GM19238 (cell line): ENCODE measurements at regions not wholly inside any gene's neighbourhood (a gene's known extent, or its start where the extent isn't known, plus 50 kb on each side); places are given as distances from the start of the nearest gene placed in this dataset.
"Not testable (repeated sequence)": the region's sequence is repeated elsewhere in the genome, so short reads cannot be mapped to it uniquely, and the experiment has no call there.

Experiments used
- DNase-seq: peaks from one replicate; pipeline ENCODE4 v3.0.0; 2011; ENCODE audit warnings: low spot score; ENCODE audit not compliant: insufficient read length

- no peak for DNase-seq
Observed at GRCh38 chr20:1845163-1845523, 50.1 kb upstream of the SIRPA start.

DNA sequence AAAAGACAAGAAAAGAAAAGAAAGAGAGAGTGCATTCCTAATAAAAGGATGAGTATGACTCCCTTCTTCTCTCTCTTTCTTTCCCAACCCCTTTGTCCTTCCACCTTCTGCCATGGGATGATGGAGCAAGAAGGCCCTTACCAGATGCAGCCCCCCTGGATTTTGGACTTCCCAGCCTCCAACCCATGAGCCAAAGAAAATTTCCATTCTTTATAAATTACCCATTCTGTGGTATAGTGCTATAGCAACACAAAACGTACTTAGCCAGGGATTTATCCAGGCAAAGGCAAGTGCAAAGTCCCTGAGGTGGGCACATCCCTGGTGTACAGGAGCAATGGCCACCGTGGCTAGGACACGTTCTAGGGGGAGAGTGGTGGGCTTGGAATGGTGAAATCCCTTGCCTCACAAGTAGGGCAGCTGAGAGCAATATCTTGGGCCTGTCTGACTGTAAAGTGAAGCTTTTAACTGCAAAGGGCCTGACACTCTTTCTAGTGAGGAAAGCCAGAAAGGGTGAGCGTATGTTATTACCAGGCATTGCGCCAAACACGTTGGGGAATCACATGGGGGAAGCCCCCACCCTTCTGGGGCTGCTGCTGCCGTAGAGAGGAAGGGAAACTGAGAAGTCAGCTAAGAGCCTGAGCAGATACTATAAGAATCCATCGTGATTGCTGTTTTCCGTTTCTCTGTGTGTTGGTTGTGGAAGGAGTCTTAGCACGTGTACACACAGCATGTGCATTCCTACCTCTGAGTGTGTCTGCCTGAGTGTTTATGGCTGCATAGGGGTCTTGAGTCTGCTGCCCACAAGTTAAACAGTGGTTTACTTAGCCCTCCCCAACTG is 50.7 kb upstream of the SIRPA start:
- peak; percentile 84 for DNase-seq

GRCh38 chr20:1842281-1842680 is 52.9 kb upstream of the SIRPA start:
- DNase-seq, result no peak

DNA sequence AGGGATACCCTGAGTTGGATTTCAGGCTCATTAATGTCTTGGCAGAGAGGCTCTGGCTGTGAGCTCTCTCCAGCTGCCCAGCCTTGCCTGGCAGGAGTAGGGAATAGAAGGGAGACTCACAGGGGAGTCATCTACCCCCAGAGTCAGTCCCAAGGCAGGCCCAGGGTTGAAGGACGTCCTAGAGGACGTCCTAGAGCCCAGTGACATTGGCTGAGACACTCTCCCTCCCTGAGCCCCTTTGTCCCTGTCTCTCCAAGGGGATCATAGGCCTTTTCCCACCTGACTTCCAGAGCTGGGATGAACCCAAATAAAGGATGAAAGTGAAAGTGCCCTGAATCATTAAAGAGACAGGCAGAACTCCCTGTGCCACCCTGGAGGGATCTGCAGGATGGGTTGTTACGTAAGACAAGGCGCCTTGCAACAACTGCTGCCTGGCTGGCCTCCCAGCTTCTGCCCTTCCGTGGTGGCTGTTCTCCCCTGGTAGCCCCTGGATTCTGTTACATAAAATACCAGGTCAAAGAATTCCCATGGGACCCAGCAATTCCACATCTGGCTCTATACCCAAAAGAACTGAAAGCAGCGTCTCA is 53.6 kb upstream of the SIRPA start:
- no peak for DNase-seq

GRCh38 chr20:1840817-1841553 is 54.2 kb upstream of the SIRPA start:
- DNase-seq, result no peak

DNA sequence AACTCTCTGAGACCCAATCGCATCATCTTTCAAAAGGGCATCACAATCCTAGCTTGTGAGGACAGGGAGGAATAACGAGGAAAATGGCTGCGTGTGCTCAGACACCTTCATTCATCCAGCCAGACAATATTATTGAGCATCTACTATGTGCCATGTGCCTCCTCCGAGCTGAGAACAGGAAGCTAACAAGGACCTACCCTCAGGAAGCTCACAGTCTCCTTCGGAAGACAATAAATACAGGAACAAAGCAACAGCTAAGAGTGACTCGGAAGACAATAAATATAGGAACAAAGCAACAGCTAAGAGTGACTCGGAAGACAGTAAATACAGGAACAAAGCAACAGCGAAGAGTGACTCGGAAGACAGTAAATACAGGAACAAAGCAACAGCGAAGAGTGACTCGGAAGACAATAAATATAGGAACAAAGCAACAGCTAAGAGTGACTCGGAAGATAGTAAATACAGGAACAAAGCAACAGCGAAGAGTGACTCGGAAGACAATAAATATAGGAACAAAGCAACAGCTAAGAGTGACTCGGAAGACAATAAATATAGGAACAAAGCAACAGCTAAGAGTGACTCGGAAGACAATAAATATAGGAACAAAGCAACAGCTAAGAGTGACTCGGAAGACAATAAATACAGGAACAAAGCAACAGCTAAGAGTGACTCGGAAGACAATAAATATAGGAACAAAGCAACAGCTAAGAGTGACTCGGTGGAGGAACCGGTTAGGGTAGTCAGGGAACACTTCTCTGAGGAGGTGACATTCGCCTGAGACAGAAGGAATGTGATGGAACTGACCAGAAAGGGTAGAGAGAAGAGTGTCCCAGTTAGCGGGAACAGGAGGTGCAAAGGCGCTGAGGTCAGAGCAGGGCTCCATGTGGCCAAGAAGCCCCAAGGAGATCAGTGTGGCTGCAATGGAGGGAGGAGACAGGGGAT is 55.6 kb upstream of the SIRPA start:
- not testable (repeated sequence) for DNase-seq

DNA sequence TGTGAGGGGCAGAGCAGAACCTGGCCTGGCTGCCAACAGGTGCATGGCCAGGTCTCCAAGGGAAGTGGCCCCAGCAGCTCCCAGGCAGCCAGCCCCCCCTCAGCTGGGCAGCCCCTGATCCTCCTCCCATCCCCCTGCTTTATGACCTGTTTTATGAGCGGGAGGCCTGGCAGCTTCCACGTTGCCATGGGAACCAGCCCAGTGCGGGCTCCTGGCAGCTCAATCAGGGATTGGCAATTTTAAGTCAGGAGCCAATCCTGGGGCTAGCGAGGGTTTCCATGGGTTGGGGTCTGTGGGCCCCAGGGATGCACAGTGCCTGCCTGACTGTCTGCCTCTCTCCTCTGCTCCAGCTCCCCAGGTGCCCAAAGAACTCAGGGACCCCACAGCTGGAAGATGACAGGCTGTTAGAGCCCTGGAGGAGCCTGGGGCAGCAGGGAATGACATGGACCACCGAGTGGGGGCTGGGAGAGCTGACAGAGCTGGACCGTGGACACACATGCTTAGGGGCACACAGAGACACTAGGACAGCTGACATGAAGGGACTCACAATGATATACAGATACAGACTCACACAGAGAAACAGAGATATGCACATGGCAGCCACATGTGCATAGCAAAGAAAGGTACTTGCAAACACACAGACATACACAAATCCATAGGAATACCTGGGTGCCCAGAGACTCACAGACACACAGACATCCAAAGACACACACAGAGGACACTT is 56.5 kb upstream of the SIRPA start:
- no peak for DNase-seq

DNA sequence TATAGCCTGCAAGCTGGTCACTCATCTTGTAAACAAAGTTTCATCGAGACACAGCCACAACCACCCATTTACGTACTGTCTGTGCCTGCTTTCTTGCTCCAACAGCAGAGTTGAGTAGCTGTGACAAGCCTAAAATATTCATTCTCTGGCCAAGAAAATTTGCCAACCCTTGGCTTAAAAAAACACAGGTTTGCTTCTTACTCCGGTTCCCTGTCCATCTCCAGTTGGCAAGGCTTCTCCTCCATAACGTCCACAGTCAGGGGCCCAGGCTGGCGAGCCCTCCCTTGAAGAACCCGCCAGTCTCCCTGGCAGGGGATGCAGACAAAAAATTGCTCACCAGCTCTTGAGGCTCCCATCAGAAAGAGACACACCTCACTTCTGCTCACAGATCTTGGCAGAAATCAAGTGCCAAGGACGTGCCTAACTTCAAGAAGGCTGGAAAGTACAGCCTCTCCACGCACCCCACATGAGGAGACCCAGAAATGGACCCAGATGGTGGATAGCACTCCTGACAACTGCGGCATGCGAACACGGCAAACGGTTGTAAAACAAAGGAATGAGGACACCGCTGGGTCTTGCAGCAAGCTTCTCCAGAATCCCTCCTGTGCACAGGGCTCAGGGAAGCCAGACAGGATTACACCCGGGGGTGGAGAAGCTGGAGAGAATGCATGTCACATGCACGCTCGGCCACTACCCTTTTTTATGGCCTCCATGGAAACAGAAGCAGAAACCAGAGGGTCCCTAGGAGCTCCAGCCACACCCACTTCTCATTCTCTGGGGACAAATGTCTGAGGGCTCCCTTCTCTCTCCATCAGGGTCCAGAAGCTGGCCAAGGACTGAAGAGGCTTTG is 59.8 kb upstream of the SIRPA start:
- no peak for DNase-seq

GRCh38 chr20:1833728-1834726 is 61.2 kb upstream of the SIRPA start:
- DNase-seq, result no peak

GRCh38 chr20:1833216-1833615 is 62.0 kb upstream of the SIRPA start:
- DNase-seq, result no peak

- no peak for DNase-seq
Observed at GRCh38 chr20:1832634-1833033, 62.6 kb upstream of the SIRPA start.

DNA sequence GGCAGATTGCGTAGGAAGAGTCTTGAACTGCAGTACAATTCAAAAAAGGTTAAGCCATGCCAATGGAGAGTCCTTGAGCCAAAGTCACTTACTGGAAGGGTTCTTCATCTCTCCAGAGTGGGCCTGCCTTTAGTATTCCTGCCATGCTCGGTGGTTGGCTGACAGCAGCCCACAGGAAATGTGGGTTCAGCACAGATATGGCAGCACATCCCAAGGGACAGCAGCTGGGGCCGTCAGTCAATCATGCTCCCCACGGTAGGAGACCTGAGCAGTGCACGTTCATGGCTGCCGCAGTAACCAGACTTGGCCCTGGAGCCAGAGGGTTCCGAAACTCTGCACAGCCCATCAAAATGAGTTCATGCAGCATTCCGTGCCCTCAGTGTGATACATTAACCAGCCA is 63.6 kb upstream of the SIRPA start:
- DNase-seq, result no peak

DNA sequence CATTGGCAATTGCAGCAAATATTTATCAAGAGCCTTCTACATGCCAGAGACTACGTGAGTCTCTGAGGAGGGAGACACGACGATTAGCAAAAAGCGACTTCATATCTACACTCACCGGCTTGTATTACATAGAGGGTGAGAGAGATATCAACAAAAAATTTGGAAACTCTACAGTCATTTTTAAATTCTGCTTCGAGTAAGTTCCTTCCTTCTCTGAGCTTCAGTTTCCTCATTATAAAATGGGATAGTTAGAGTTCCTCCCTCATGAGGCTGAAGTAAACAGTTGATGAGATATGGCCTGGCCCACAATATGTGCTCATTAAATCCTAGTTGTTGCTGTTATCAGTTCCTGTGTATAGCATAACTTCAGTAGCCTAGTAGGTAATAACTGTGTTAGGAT is 64.1 kb upstream of the SIRPA start:
- DNase-seq, result no peak

DNA sequence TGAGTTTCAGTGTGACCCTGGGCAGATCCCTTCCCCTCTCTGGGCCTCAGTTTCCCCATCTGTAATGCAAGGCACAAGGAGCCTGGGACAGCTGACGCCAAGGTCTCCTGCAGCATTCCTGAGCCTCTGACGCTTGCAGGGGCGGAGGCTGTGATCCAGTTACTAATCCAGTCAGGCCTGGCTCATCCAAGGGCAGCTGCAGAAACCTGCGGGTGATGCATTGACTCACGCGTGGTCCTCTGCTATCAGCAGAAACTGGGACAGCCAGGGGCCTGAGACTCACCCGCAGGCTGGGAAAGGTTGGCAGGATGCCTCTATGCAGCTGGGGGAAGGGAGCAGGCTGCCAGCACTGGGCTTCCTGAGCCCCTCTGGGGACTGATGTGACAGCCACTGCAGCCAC is 65.0 kb upstream of the SIRPA start:
- DNase-seq, result no peak

DNA sequence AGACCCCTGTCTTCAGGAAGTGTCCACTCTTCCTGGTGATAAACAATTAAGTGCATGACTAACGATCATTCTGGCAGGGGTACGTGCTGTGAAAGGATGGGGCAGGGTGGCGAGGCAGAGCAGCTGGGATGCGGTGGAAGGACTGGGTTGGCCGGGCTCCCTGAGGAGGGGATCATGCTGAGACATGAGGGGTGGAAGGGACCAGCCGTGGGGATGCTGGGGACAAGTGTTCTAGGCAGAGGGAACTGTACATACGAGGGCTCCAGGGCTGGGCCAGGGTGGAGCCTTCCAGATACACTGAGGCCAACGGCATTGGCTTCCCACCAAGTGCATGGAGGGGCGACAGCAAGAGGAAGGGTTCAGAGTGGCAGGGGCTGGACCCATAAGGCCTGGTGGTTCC is 65.7 kb upstream of the SIRPA start:
- DNase-seq, result no peak

GRCh38 chr20:1828786-1829131 is 66.4 kb upstream of the SIRPA start:
- DNase-seq, result no peak

DNA sequence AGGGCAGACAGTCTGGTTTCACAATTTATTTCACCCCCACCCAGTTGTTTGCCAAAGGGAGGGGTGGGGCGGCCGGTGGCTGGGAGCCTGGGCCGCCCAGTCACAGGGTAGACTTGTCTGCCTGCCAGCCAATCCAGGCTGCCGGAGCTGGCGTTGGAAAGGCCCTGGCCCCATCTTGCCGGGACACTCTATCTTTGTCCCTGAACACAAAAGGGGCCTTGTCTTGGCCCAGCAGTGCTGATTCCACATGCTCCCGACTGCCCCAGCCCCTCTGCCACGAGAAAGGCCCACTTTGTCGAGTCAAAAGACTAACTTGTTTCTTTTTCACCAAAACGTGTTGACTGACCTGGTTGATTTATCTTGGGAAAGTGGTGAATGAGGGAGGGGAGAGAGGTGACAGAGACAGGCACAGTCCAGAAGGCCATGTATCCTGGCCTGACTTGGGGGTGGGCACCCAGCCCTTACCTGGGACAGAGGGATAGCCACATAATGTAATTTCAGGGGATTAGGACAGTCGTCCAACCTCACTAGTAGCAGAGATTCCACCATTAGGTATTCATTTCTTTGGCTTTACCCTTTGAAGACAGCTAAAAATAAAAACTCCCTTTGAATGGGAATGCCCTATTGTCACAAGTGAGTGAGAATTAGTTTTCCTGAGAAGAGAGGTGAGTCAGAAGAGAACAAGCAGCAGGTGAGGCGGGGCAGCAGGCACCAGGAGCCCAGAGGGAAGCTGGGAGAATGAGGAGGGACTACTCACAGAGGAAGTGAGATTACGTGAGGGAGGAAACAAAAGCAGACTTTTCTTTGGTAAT is 67.0 kb upstream of the SIRPA start:
- no peak for DNase-seq

- DNase-seq, result no peak
Observed at GRCh38 chr20:1827510-1827973, 67.7 kb upstream of the SIRPA start.
